GM21576 (cell line): ENCODE measurements at regions not wholly inside any gene's neighbourhood (a gene's known extent, or its start where the extent isn't known, plus 50 kb on each side); places are given as distances from the start of the nearest gene placed in this dataset.

Source experiments
- ATAC-seq: cut with Tn5 transposase; IDR thresholded peaks from one replicate; pipeline ENCODE4 v1.9.1; 2021; ENCODE audit warnings: mild to moderate bottlenecking, moderate library complexity; ENCODE audit not compliant: unreplicated experiment

- ATAC-seq, result no peak
These were observed 188.3 kb downstream of the OGFRL1 start for GRCh38 chr6:71476872-71477271.

DNA sequence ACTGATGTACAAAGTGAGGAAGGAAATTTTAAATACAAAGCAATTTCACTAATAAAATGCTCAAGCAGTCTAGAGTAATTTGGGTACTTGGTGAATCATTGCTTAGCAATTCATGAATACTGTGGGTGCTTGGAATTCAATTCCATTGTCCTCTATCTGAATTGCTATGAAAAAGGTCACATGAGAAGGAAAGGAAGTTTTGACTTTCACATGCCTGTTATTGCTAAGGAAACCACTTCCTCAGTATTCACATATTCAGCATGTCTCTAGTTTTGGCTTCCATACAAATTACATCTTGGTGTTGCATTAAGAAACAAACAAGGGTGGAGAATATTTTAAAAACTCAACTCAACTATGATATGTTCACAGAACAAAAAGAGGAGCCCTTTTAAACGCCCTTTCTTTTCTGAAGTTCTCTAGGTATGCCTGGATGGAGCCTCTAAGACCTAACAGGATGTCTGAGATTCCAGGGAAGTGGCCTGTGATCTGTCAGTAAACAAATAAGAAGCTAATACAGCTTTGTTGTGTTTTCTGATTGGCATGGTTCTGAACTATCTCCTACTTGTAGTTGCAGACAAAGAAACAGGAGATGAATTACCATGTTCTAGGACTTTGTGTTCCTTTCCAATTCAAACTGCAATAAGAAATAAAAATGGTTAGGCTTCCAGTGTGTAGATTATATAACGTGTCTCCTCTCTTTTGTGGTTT, 190.4 kb downstream of the OGFRL1 start:
- no peak for ATAC-seq

DNA sequence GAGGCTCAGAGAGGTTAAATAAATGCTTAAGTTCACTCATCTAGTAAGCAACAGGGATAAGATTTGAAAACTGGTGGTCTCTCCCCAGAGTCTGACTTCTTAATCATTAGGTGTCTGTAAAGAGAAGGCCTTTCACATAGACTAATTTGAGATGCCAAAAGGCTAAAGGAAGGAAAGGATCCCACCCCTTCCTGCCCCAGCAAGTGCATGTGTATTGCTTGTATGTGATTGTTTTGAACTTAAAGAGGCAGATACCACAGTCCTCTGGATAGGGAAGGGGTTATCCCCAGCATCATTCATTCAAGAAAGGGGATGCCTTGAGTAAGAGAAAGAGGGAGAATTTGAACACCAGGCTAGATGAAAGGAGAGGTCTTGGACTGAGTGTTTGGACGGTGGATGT, 192.0 kb downstream of the OGFRL1 start:
- ATAC-seq, result no peak

- no peak for ATAC-seq
These were observed 192.4 kb downstream of the OGFRL1 start for GRCh38 chr6:71481011-71481410.

GRCh38 chr6:71481801-71482200, 193.2 kb downstream of the OGFRL1 start:
- ATAC-seq, result no peak

GRCh38 chr6:71482742-71483141, 194.1 kb downstream of the OGFRL1 start:
- no peak for ATAC-seq

DNA sequence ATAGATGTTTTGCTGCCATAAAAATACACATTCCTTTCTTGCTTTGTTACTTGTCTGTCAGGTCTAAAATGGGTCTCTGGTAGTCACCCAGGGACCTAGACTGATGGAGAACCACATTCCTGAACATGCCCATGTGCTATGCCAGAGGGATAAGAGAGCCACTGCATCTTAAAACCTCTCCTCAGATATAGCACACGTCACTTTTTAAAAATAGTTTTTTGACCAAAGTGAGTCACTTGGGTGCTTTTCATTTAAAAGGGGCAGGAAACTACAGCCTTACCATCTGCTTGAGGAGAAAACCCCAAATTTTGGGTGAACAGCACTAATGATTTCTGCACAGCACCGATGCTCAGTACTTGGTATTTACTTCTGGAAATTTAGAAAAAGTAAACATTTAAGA, 197.8 kb downstream of the OGFRL1 start:
- no peak for ATAC-seq

GRCh38 chr6:71488186-71488585, 199.6 kb downstream of the OGFRL1 start:
- no peak for ATAC-seq

- ATAC-seq, result no peak
These were observed 201.1 kb downstream of the OGFRL1 start for GRCh38 chr6:71489736-71490135.

GRCh38 chr6:71490876-71491275, 202.3 kb downstream of the OGFRL1 start:
- ATAC-seq, result no peak

- ATAC-seq, result no peak
These were observed 203.2 kb downstream of the OGFRL1 start for GRCh38 chr6:71491844-71492243.

DNA sequence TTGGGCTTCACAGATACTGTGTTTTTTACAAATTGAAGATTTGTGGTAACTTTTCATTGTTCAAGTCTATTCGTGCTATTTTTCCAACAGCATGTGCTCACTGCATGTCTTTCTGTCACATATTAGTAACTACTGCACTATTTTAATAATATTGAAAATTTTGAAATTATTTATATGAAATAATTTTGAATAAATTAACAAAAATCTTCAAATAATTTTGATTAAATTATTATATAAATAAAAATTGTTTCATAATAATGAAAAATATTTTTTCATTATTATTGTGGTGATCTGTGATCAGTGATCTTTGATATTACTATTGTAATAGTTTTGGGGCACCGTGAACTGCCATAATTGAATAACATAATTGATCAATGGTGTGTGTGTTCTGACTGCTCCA, 204.1 kb downstream of the OGFRL1 start:
- ATAC-seq, result no peak

DNA sequence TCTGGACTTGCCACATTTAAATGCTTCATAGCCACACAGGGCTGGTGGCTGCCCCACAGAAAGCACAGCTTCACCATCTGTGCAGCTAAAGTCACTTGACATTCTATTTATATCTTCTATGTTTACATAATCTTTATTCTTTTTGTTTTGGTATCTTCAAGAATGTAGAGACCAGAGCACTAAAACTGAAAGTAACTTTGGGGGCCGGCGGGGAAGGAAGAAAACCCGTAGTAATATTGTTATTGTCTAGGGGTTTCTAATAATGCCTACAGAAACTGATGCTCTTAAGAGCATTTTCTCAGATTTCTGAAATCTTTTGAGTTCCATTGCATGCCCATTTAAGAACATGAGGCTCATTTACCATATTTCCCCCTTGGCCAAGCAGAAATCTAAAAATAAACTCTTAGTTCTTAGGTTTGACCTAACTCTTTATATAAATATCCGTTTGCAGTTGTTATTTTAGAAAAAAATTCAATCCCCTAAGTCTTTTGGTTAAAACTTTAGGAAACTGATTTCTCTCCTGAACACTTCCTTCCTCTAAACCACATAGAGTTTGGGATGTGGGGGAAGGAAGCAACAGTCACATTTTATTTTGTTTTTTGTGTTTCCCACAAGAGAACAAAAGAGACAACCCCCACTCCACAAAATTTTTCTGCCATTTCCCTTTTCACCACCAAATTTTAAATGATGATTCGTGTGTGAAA, 207.6 kb downstream of the OGFRL1 start:
- ATAC-seq, result peak; percentile 100

DNA sequence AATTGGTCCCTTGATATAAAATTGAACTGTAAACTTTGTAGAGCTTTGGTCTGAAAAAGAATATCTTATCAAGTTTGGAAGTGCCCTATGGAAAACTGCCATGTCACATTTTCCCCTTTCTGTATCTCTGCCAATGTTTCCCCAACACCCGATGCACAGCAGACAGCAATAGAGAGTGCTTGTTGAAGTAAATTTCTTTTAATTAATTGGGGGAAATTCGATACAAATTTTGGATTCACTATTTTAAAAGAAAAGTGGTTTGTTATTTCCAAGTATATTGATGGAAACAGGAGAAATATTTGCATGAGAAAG, 208.1 kb downstream of the OGFRL1 start:
- no peak for ATAC-seq

- ATAC-seq, result no peak
These were observed 210.0 kb downstream of the OGFRL1 start for GRCh38 chr6:71498638-71499037.

- ATAC-seq, result no peak
These were observed 211.1 kb downstream of the OGFRL1 start for GRCh38 chr6:71499667-71500066.

DNA sequence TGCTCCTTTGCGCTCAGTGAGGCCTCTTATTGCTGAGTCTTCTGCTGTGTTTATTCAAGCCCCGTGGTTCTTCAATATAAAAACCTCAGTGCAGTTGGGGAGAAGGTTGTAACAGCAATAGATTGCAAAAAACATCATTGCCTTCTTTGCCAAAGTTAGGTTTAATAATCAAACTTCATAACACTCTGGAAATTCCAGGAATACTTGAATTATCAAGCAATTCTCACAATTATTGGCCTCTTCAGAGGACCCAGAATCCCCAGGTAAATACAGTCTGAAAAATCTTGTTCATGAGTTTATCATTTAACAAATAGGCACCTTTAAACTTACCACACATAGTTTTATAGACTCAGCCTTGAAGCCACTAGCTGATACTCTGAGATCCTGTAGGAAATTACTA, 213.6 kb downstream of the OGFRL1 start:
- no peak for ATAC-seq

DNA sequence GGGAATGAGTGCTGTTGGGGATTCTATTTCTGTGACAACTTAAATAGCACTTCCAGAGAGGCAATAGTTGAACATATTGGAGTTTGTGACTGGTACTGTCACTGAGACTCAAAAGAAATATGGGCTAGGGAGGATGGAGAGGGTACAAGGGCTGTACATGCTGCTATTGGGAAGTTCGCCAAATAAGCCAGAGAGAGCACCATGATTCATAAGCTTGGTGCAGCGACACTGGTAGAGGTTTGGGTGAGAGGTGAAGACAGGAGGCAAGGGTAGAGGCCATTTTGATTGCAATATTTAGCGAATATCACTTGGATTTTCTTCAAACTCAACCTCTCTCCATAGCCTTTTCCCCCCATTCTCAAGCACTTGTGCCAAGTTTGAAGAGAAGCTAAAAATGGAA, 214.3 kb downstream of the OGFRL1 start:
- no peak for ATAC-seq

- ATAC-seq, result no peak
These were observed 218.6 kb downstream of the OGFRL1 start for GRCh38 chr6:71507183-71507582.

DNA sequence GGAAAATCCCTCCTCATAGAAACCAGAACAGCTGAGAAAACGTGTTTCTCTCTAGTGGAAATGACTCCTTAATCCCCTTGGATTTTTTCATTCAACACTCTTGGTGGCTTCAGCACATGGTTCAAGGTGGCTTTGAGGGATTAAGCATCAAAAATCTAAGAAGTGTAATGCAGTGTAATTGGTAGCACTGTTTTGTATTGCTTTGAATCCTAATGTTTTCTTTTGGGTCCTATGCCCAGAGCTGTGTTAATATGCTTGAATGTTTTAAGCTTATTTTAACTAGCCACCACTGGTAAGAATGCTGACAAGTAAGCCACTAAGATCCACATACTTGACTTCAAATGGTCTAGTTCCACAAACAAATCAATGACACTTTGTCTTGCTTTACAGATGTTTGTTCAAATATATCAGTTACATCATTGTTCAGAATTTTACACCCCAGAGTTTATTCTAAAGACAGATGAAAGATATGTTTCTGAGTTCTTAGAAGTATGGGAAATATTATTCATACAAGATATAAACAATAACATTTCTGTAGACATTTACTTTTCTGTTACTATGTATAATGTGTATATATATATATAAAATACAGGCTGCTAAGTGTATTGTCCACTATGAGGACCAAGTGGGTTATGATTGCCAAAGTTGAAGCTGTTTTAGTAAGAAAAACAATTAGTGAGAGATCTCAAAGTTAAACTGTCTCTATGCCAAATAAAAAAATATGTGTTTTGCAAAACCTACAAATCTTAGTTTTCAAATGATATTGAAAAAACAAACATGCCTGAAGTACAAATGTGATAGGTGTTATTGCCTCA, 220.8 kb downstream of the OGFRL1 start:
- no peak for ATAC-seq

- peak; percentile 89 for ATAC-seq
These were observed 221.6 kb downstream of the OGFRL1 start for GRCh38 chr6:71510057-71510713.
